ENCODE measurements at regions not wholly inside any gene's neighbourhood (a gene's known extent, or its start where the extent isn't known, plus 50 kb on each side); places are given as distances from the start of the nearest gene placed in this dataset.

GRCh38 chr7:27382307-27382706 is 139.7 kb downstream of the EVX1 start:
- no peak for TF ChIP-seq POLR2A (IDR thresholded peaks at IDR 0.05)
- no peak for TF ChIP-seq CTCF (IDR thresholded peaks at IDR 0.05)
- no peak for TF ChIP-seq EP300 (IDR thresholded peaks at IDR 0.05)
